NCI-H748 (cell line): ENCODE measurements at regions not wholly inside any gene's neighbourhood (a gene's known extent, or its start where the extent isn't known, plus 50 kb on each side); places are given as distances from the start of the nearest gene placed in this dataset.
"Not testable (repeated sequence)": the region's sequence is repeated elsewhere in the genome, so short reads cannot be mapped to it uniquely, and the experiment has no call there.

ENCODE experiments used
- DNase-seq: peaks from one replicate; lab custom pipeline; 2025; ENCODE audit not compliant: unreplicated experiment; lab: John Stamatoyannopoulos, UW

DNA sequence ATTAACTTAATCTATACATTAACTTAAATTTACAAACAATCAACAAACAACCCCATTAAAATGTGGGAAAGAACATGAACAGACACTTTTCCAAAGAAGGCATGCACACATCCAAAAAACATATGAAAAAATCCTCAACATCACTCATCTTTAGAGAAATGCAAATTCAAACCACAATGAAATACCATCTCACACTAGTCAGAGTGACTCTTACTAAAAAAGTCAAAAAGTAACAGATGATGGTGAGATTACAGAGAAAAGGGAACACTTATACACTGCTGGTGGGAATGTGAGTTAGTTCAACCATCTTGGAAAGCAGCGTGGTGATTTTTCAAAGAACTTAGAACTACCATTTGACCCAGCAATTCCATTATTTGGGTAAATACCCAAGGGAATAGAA is 759.2 kb upstream of the SLITRK1 start:
- no peak for DNase-seq

DNA sequence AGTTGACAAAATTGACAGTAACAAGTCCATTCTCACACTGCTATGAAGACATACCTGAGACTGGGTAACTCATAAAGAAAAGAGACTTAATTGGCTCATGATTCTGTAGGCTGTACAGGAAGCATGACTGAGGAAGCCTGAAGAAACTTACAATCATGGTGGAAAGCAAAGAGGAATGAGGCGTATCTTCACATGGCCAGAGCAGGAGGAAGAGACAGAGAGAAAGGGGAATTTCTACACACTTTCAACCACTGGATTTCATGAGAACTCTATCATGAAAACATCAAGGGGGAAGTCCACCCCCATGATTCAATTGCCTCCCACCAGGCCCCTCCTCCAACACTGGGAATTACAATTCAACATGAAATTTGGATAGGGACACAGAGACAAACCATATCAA is 758.4 kb upstream of the SLITRK1 start:
- DNase-seq = no peak

DNA sequence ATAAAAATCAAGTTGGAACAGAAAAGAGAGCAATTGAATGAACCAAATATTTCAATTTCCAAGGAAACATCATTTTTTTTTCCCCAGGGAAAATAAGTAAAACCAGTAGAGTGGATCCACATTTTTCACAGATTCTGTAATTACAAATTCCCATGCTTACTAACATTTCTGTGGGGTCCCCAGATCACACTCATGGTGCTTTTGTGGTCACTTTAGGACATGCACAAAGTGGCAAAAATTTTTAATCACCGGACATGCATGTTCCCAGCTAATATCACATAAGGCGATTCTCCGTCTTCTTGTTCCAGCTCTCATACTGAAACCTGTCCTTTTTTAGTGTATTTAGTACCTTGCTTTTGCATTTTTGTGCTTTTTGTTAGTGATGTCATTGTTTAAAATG is 748.2 kb upstream of the SLITRK1 start:
- no peak for DNase-seq

DNA sequence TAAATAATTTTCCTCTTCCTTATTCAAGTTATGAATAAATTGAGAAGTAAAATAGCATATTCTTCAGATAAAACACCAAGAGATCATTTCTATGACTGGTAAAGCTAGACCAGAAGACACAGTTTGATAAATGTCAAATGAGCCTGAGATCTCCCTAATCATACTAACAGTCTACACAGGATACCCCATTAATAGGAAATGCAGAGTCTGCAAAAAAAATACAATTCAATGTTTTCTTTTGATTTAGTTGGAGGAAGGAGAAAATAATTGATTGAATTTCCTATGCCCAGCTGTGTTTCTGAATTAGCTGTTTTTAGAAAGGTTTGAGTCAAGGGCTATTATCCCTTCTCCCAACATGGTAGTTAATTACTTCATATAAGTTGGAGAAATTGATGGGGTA is 734.6 kb upstream of the SLITRK1 start:
- no peak for DNase-seq

DNA sequence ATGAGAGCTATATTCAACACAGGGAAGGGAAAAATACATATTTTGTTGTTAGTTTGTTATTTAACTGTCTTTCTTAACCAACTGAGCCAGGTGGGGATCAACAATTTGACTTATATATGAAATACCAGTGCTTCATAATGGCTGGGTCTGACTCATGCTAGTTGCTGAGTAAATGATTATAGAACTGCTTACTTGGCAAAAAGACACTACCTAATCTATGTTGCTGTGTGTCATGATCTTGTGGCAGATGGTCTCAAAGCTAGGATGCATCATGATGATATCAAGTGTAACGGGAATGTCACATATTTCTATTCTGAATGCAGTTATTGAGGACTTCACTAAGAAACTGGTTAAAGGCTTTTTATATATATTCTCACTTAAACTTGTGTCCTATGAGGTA is 727.4 kb upstream of the SLITRK1 start:
- DNase-seq = no peak

DNA sequence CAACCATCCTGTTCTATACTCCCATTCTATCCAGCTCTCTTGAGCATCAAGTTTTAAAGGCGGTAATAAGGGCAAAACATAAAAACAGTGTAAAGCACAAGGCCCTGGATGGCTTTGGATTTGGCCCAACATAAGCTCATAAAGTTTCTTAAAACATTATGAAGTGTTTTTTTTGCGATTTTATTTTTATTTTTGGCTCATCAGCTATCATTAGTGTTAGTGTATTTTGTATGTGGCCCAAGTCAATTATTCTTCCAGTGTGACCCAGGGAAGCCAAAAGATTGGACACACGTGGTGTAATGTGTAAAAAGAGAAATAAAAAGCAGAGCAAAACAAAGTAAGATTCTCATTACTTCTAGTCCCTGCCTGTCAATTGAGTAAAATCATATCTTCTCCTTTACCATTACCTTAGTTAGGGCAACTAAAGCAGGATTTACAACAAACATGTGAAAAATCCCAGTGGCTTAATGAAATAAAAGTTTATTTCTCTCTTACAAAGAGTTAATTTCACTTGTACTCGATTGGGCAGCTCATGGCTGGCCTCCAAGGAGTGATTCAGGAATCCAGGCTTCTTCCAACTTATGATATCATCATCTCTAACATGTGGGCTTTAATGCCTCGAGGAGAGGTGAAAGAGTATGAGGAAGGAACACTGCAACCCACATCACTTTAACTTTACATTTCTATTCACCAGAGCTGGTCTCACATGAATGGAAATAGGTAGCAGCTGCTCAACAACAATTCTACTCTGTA is 725.2 kb upstream of the SLITRK1 start:
- DNase-seq = no peak

DNA sequence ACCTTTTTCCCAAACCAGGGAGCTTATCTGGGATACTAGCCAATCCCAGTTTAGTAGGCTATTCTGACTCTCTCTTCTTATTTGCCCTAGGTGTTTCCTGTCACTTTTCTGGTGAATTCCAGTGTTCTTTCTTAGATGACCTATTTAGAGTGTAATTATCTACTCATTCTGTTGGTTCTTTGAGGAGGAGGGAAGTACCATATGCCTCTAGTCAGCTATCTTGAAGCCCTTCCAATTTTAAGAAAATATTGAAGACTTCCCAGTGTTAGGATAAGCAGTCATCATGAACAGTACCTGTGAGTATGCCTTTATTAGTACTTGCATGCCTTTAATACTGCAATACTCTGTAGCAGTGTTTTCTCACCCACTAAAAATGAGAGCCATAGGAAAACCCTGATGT is 724.3 kb upstream of the SLITRK1 start:
- no peak for DNase-seq

DNA sequence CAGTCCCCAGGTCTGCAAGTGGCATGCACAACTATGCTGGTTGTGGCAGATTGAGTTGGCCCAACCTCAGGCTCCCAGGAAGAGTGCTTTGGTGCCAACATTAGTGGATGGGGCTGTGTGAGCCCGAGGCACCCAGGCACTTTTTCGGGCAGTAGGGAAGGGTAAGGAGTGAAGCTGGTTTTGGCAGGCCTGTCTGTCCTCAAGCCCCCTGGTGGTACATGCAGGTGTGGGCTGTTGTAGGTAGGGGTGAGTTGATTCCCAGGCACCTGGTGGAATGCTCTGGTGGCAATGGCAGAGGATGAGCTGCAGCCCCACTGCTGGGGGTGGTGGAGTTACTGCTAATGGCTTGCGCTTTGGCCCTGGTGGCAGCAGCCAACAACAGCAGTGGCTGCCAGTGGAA is 723.7 kb upstream of the SLITRK1 start:
- no peak for DNase-seq

DNA sequence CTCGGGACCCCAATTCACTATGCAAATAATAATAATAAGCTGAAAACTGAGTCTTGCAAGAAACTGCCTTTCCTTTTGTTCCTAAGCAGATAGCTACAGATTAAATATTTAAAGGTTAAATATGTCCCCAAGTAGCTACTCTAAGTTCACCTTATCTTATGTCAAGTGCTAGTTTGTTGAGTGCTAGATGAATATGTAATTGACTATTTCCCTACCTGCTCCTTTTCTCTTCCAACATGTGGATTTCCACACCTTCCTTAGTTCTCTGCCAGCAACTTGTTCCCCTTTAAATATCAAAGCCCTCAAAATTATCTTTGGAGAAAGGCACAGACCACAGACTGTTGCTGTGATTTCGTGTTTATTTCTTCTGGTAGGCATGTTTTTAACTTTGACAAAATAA is 709.2 kb upstream of the SLITRK1 start:
- no peak for DNase-seq

DNA sequence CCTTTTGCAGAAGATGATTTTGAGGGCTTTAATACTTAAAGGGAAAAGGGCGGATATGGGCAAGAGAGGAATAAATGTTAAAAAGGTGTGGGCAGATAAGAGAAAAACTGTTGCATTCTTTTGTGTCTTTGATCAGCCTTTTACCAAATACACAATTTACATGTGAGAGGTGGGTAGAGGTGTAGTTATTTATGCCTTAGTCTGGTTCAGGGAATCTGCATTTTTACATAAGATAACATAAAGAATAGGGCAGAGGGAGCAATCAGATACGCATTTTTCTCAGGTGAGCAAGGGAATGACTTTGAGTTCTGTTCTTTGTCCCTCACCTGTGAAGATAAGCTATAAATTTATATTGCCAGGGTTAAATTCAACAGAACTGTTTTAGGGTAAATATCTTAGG is 708.4 kb upstream of the SLITRK1 start:
- no peak for DNase-seq

DNA sequence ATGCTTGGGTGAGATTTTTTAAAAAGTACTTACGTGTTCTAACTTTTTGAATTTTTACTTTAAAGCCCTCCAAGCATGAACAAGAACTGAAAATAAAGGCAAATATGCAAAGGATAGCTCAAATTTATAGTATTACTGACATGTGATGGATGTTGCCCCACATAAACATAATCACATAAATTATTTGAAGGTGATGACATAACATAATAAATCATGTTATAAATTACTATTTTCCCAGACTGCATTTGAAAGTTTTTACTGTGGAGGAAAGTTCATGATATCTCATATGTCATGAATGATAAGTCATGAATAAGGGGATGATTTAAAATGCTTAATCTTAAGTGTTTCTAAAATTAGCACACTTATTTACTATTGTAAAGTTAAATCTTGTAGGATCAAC is 705.7 kb upstream of the SLITRK1 start:
- DNase-seq = no peak

DNA sequence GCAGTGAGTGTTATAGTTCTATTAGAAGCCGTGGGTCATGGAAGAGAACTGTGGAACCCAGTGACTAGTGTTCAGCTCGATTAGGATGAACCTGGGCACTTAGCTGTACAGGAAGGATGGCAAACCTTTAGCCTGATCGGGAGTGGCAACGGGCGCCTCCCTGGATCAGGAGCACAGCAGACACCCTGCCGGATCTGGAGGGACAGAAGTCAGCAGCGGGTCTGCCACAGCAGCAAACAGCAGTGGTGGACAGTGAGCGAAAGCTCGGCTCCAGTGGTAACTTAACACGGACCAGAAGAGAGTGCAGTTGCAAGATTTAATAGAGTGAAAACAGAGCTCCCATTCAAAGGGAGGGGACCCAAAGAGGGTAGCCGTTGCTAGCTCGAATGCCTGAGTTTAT is 697.6 kb upstream of the SLITRK1 start:
- not testable (repeated sequence) for DNase-seq

DNA sequence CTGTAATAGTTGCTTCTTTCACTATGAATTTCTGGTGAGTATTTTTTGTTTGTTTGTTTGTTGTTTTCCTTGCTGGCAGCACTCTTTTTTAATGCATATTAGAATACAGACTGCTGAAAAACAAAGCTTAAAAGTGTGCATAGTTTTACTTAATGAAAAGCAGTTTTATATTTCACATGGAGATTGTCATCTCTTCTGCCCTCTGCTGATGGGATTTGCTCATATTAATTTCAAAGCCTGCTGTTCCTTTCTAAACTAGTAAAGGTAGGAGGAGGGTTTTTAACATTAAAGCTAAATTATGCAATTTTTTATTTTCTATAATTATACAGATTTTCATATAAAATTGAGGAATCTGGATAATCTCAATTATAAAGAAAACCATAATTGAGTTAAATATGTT is 692.6 kb upstream of the SLITRK1 start:
- DNase-seq = peak; percentile 36

DNA sequence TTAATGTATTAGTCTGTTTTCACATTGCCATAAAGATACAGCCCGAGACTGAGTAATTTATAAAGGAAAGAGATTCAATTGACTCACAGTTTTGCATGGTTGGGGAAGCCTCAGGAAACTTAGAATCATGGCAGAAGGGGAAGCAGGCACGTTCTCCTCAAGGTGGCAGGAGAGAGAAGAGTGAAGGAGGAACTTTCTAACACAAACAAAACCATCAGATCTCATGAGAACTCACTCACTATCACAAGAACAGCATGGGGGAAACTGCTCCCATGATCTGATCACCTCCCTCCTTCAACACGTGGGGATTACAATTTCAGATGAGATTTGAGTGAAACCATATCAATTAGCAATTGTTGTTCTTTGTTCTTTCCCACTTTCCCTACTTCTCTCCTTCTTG is 689.0 kb upstream of the SLITRK1 start:
- DNase-seq = no peak

DNA sequence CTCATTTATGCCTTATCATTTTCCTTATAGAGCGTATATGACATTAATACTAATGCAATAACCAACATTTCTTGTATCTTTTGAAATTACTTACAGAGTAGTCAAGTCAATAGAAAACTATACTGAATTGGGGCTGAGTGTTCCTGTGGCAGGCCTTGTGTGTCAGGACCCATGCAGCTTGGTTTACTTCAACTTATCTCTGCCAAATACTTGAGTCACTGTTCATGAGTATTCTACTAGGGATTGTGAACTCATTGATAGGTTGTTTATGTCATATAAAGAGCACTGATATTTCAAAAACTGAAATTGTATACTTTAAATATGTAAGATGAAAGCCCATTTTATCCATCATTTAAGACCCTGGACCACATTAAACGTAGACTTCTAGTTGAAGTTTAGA is 688.6 kb upstream of the SLITRK1 start:
- DNase-seq = no peak

DNA sequence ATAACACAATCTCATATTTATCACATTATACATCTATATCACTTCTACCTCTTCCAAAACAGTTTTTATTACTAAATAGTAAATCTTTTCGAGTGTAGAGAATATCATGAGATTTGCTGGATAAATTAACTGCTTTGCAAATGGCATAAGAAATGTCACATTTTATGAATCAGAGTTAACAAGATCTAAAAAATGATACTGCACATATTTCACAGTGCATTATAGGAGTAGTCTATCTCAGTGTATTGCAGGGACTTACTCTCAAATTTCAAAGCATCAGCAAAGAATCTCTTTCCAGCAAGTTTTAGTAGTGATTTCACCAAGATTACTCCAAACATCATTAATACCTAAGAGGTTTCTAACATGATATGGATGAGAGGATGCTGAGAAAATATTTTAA is 687.1 kb upstream of the SLITRK1 start:
- no peak for DNase-seq

DNA sequence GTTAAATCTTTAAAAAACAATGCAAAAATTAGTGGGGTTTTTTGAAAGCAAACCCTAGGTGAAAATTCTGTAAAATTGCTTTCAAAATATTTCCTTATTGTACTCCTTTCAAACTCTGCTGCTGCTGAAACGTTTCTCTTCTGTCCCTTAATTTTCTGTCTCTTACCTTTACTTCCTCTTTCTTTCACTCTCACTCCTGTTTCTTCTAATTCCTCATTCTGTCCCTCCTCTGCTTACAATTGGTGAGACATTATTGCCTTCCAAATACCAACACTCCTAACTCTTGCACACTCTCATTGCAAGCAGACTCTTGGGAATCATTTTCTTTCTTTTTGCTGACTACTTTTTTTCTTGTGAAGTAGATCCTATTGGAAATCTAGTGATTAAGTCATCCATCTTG is 685.6 kb upstream of the SLITRK1 start:
- DNase-seq = no peak

DNA sequence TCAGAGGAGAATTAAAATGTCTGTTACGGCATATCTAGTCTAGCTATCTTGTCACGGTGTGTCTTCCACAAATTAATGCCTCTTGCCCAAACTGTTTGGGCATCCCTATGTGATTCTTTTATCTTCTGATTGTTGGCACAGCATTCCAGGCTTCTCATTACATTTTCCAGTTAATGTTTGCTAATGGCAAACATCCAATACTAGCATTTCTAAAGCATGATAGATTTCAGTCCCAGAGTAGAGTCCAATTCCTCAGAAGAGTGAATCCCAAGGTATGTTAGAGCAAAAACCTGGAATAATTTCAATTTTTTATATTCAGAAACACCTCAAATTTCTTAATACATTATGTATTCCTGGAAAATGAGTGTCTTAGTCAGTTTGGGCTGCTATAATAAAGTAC is 684.5 kb upstream of the SLITRK1 start:
- peak; percentile 78 for DNase-seq

DNA sequence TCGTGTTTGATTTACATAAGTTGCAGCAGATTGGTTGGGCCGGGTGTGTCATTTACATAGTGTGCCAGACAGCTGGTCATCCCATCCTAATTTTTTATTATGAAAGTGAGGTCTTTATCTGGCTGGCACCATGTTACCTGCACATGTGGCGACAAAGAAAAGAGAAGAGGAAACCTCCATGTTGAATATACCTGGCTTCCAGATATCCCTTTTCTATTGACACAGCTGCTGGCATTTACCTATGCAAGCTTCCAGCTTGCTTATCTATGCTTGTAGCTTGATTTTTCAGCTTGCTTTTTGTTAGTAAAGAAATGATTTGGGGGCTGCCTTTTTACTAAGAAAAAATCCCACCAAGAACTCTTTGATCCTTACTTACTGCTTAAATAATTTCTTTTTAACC is 681.3 kb upstream of the SLITRK1 start:
- peak; percentile 97 for DNase-seq

DNA sequence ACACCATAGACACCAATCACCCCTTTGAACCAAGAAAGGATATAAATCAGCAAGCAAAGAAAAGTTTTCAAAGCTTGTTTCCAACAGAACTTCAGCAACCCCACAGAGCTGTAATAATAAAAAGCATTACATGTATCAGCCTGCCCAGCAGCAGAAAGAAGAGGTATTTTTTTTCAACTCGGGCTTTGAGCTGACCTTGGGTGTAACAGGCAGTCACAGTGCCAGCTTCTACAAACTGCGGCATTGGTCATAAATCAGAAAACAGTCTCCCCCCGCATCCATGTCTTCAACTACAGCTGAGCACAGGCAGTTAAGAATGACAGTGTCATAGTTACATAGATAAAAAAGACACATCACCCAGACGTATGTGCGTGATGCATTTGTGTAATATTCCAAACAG is 671.0 kb upstream of the SLITRK1 start:
- no peak for DNase-seq

DNA sequence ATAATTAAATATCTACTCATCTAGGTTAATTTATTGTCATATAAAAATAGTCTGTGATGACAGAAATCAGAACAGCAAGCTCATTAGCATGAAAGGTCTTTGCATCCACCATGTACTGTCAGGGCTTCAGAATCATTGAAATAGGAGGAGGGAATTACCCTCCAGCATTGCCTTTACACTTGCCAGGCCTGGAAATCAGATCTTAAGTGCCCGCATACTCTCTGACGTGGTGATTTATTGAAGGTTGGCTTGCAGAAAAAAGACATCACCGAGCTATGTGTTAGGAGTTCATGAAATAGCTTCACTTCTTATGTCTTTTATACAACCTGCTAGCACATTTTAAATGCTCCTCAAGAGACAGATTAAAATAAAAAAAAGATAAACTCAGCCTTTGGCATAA is 661.7 kb upstream of the SLITRK1 start:
- no peak for DNase-seq

DNA sequence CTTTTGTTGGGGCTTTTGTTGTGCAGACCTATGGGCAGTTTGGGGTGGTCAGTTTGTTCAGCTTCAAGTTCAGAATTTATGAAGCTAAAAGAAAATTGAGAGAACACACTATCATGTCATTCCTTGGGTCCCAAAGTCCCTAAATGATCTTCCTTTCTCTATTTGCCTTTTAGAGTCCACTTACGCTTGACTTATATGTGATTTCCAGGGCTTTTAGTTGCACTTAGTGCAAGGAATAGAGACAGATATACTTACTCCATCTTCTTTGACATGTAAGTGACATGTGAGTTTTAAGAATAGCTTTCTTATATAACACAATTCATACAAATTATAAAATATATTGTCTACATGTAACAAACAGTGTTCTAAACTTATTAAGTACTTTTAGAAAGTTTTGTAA is 660.1 kb upstream of the SLITRK1 start:
- DNase-seq = no peak

DNA sequence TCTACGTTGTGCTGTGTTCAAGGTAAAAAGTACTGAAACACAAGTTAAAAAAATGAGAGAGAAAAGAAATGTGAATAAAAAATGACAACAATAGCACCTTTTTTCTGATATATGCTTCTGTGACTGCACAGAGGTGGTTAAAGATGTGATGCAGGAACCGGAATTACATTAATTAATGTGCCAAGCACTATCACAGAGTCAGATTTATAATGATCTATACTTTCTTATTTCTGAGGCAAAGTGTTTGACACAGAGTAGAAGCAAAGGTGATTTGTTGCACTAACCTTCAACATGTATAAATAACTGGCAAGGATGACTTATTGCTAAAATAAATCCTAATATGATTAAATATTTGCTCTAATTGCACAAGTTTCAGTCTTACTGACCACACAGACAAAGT is 654.6 kb upstream of the SLITRK1 start:
- DNase-seq = no peak
